SKM-1 treated with dmso at 0.1 percent for 144 hours (cell line): ENCODE measurements at regions not wholly inside any gene's neighbourhood (a gene's known extent, or its start where the extent isn't known, plus 50 kb on each side); places are given as distances from the start of the nearest gene placed in this dataset.
"Not testable (repeated sequence)": the region's sequence is repeated elsewhere in the genome, so short reads cannot be mapped to it uniquely, and the experiment has no call there.

Experiments
- DNase-seq: peaks from one replicate; lab custom pipeline; 2025; ENCODE audit not compliant: unreplicated experiment; lab: John Stamatoyannopoulos, UW

- not testable (repeated sequence) for DNase-seq
Observed at GRCh38 chr16:59809488-59809887, 1075.4 kb upstream of the GOT2 start.

- DNase-seq = no peak
Observed at GRCh38 chr16:59783191-59783590, 1049.1 kb upstream of the GOT2 start.

GRCh38 chr16:59773330-59773729 lies 1039.2 kb upstream of the GOT2 start:
- no peak for DNase-seq

GRCh38 chr16:59759296-59759695 lies 1025.2 kb upstream of the GOT2 start:
- DNase-seq = no peak

- DNase-seq = no peak
Observed at GRCh38 chr16:59758848-59759247, 1024.7 kb upstream of the GOT2 start.

GRCh38 chr16:59754854-59755253 lies 1020.7 kb upstream of the GOT2 start:
- DNase-seq = no peak

- DNase-seq = no peak
Observed at GRCh38 chr16:59749662-59750336, 1015.7 kb upstream of the GOT2 start.

- DNase-seq = no peak
Observed at GRCh38 chr16:59748531-59748930, 1014.4 kb upstream of the GOT2 start.

- no peak for DNase-seq
Observed at GRCh38 chr16:59743504-59743903, 1009.4 kb upstream of the GOT2 start.

- DNase-seq = no peak
Observed at GRCh38 chr16:59740858-59741257, 1006.7 kb upstream of the GOT2 start.

GRCh38 chr16:59737274-59737673 lies 1003.2 kb upstream of the GOT2 start:
- DNase-seq = no peak

- DNase-seq = no peak
Observed at GRCh38 chr16:59733321-59733720, 999.2 kb upstream of the GOT2 start.

- DNase-seq = no peak
Observed at GRCh38 chr16:59729613-59730012, 995.5 kb upstream of the GOT2 start.

GRCh38 chr16:59719121-59719520 lies 985.0 kb upstream of the GOT2 start:
- DNase-seq = no peak

GRCh38 chr16:59707436-59708226 lies 973.5 kb upstream of the GOT2 start:
- no peak for DNase-seq

- no peak for DNase-seq
Observed at GRCh38 chr16:59701963-59702930, 968.1 kb upstream of the GOT2 start.

GRCh38 chr16:59699786-59700185 lies 965.7 kb upstream of the GOT2 start:
- no peak for DNase-seq

GRCh38 chr16:59698346-59699020 lies 964.4 kb upstream of the GOT2 start:
- no peak for DNase-seq

GRCh38 chr16:59697761-59698160 lies 963.6 kb upstream of the GOT2 start:
- no peak for DNase-seq

- DNase-seq = no peak
Observed at GRCh38 chr16:59697236-59697635, 963.1 kb upstream of the GOT2 start.

GRCh38 chr16:59696495-59696894 lies 962.4 kb upstream of the GOT2 start:
- DNase-seq = no peak
